ENCODE measurements at regions not wholly inside any gene's neighbourhood (a gene's known extent, or its start where the extent isn't known, plus 50 kb on each side); places are given as distances from the start of the nearest gene placed in this dataset.

DNA sequence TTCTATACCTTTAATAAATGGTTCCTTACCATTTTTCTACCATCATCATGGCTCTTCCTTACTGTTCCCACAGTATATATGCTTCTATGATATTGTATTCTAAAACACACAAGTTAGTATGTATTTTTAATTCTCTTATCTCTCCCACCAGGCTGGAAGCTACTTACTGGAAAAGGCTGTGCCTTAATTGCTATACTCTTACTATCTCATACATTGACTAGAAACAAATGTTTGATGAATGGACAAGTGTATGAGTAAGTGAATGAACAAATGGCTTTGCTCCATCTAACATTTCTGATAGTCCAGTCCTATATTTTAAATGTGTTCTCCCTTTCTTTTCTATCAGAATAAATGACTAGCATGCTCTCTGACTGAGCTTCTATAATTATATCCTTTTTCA lies 320.8 kb upstream of the RASGEF1B start:
- H3K79me2 ChIP-seq (ENCODE audit: control insufficient read depth, low read length) = no peaks in the 10 kb centered on the region
- no peaks in the 10 kb centered on the region for H4K20me1 ChIP-seq (ENCODE audit: control insufficient read depth, insufficient read depth, low read depth, low read length)
- H3K36me3 ChIP-seq (ENCODE audit: control insufficient read depth, low read length) = no peaks in the 10 kb centered on the region
- H3K27ac ChIP-seq (ENCODE audit: low read depth, low read length) = no peak overlapping the region
- H3K4me2 ChIP-seq (ENCODE audit: low read length) = no peak overlapping the region
- no peak overlapping the region for H3K4me3 ChIP-seq (ENCODE audit: low read length)
- H3F3A ChIP-seq (ENCODE audit: control insufficient read depth, insufficient read depth) = no peaks in the 10 kb centered on the region
- H3K9me2 ChIP-seq (replicated peaks; ENCODE audit: control insufficient read depth, low read length) = no peaks in the 10 kb centered on the region
- TF ChIP-seq, protein P1, sequence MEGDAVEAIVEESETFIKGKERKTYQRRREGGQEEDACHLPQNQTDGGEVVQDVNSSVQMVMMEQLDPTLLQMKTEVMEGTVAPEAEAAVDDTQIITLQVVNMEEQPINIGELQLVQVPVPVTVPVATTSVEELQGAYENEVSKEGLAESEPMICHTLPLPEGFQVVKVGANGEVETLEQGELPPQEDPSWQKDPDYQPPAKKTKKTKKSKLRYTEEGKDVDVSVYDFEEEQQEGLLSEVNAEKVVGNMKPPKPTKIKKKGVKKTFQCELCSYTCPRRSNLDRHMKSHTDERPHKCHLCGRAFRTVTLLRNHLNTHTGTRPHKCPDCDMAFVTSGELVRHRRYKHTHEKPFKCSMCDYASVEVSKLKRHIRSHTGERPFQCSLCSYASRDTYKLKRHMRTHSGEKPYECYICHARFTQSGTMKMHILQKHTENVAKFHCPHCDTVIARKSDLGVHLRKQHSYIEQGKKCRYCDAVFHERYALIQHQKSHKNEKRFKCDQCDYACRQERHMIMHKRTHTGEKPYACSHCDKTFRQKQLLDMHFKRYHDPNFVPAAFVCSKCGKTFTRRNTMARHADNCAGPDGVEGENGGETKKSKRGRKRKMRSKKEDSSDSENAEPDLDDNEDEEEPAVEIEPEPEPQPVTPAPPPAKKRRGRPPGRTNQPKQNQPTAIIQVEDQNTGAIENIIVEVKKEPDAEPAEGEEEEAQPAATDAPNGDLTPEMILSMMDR (IDR thresholded peaks at IDR 0.05; ENCODE audit: low read depth, low read length, poor library complexity, severe bottlenecking) = no peak
- no peak for TF ChIP-seq EZH2phosphoT487 (IDR thresholded peaks at IDR 0.05; ENCODE audit: borderline replicate concordance, low read length)
- no peaks in the 10 kb centered on the region for H3K4me1 ChIP-seq (ENCODE audit: control insufficient read depth, low read length)
- H3K27me3 ChIP-seq (ENCODE audit: control insufficient read depth, low read length) = no peaks in the 10 kb centered on the region
- no peaks in the 10 kb centered on the region for H3K9me3 ChIP-seq (ENCODE audit: control insufficient read depth, insufficient read depth, low read length)

DNA sequence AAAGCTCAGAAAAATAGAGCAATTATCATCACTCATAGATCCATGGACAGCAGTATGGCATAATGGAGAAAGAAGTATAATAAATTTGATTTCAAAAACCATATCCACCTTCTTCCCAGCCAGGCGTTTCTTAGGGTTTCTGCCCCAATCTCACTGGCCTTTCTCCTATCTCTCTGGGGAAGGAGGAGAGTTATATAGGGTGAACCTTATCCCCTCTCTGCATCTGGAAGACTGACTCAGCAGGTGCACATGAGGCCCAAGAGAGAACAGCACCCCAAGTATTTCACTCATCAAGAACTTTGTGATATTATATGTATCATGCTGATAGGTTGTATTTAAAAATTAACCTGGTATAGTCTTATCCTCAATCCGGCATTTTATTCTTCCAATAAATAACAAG lies 318.8 kb upstream of the RASGEF1B start:
- Histone ChIP-seq H3K4me2 (ENCODE audit: low read length) (no peak overlapping the region), H3K27ac (ENCODE audit: low read depth, low read length) (no peak overlapping the region), H3K79me2 (ENCODE audit: control insufficient read depth, low read length) (no peaks in the 10 kb centered on the region), H4K20me1 (ENCODE audit: control insufficient read depth, insufficient read depth, low read depth, low read length) (no peaks in the 10 kb centered on the region), H3F3A (ENCODE audit: control insufficient read depth, insufficient read depth) (no peaks in the 10 kb centered on the region), H3K36me3 (ENCODE audit: control insufficient read depth, low read length) (no peaks in the 10 kb centered on the region), H3K27me3 (ENCODE audit: control insufficient read depth, low read length) (no peaks in the 10 kb centered on the region), H3K4me1 (ENCODE audit: control insufficient read depth, low read length) (no peaks in the 10 kb centered on the region), H3K4me3 (ENCODE audit: low read length) (no peak overlapping the region), H3K9me3 (ENCODE audit: control insufficient read depth, insufficient read depth, low read length) (no peaks in the 10 kb centered on the region), H3K9me2 (replicated peaks; ENCODE audit: control insufficient read depth, low read length) (no peaks in the 10 kb centered on the region)
- TF ChIP-seq, protein P1 (IDR thresholded peaks at IDR 0.05; ENCODE audit: low read depth, low read length, poor library complexity, severe bottlenecking) = no peak
- no peak for TF ChIP-seq EZH2phosphoT487 (IDR thresholded peaks at IDR 0.05; ENCODE audit: borderline replicate concordance, low read length)

DNA sequence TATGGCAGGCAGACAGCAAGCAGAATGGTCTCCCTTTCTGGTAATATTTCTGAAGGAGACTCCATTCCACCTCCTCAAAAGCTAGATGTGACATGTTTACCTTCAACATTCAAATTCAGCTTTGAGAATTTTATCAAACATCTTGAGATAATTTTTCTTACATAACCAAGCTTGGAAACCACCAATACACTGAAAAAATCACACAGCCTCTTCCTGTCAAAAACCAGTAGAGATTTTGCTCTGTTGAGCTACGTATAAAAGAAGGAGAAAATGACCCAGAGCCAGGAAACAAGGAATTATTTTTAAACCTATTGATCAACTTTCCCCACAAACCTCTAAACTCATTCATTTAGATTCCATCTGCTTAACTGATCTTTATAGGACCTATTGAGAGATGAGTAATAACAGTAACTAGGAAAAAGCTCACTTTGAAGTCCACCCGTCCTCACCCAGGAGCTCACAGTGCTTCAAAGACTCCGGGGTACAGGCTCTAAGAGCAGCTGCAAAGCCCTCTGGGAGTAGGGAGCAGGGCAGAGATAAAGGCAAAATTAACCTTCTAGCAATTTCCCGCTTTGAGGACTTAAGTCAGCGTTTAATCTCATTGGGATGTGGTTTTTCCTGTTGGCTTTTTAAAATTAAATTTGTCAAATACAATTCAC lies 318.2 kb upstream of the RASGEF1B start:
- no peak for TF ChIP-seq EZH2phosphoT487 (IDR thresholded peaks at IDR 0.05; ENCODE audit: borderline replicate concordance, low read length)
- TF ChIP-seq, protein P1 (IDR thresholded peaks at IDR 0.05; ENCODE audit: low read depth, low read length, poor library complexity, severe bottlenecking) = no peak
- no peak overlapping the region for H3K4me2 ChIP-seq (ENCODE audit: low read length)

More for the DNA sequence above, 318.2 kb upstream of the RASGEF1B start:
- no peaks in the 10 kb centered on the region for H3K4me1 ChIP-seq (ENCODE audit: control insufficient read depth, low read length)
- no peak overlapping the region for H3K4me3 ChIP-seq (ENCODE audit: low read length)
- H3K27ac ChIP-seq (ENCODE audit: low read depth, low read length) = no peak overlapping the region
- no peaks in the 10 kb centered on the region for H3K9me2 ChIP-seq (replicated peaks; ENCODE audit: control insufficient read depth, low read length)
- no peaks in the 10 kb centered on the region for H3K27me3 ChIP-seq (ENCODE audit: control insufficient read depth, low read length)
- H3K36me3 ChIP-seq (ENCODE audit: control insufficient read depth, low read length) = no peaks in the 10 kb centered on the region
- no peaks in the 10 kb centered on the region for H3K79me2 ChIP-seq (ENCODE audit: control insufficient read depth, low read length)
- no peaks in the 10 kb centered on the region for H3K9me3 ChIP-seq (ENCODE audit: control insufficient read depth, insufficient read depth, low read length)
- H4K20me1 ChIP-seq (ENCODE audit: control insufficient read depth, insufficient read depth, low read depth, low read length) = no peaks in the 10 kb centered on the region
- no peaks in the 10 kb centered on the region for H3F3A ChIP-seq (ENCODE audit: control insufficient read depth, insufficient read depth)

All from DOHH2 (cell line).